ENCODE measurements at regions not wholly inside any gene's neighbourhood (a gene's known extent, or its start where the extent isn't known, plus 50 kb on each side); places are given as distances from the start of the nearest gene placed in this dataset.

GRCh38 chr20:62549499-62550086, 73.8 kb upstream of the GATA5 start (continued):
- TF ChIP-seq, protein P1, sequence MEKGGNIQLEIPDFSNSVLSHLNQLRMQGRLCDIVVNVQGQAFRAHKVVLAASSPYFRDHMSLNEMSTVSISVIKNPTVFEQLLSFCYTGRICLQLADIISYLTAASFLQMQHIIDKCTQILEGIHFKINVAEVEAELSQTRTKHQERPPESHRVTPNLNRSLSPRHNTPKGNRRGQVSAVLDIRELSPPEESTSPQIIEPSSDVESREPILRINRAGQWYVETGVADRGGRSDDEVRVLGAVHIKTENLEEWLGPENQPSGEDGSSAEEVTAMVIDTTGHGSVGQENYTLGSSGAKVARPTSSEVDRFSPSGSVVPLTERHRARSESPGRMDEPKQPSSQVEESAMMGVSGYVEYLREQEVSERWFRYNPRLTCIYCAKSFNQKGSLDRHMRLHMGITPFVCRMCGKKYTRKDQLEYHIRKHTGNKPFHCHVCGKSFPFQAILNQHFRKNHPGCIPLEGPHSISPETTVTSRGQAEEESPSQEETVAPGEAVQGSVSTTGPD (CRISPR knock-in tag; IDR thresholded peaks at IDR 0.05): no peak
- TF ChIP-seq, protein P2, sequence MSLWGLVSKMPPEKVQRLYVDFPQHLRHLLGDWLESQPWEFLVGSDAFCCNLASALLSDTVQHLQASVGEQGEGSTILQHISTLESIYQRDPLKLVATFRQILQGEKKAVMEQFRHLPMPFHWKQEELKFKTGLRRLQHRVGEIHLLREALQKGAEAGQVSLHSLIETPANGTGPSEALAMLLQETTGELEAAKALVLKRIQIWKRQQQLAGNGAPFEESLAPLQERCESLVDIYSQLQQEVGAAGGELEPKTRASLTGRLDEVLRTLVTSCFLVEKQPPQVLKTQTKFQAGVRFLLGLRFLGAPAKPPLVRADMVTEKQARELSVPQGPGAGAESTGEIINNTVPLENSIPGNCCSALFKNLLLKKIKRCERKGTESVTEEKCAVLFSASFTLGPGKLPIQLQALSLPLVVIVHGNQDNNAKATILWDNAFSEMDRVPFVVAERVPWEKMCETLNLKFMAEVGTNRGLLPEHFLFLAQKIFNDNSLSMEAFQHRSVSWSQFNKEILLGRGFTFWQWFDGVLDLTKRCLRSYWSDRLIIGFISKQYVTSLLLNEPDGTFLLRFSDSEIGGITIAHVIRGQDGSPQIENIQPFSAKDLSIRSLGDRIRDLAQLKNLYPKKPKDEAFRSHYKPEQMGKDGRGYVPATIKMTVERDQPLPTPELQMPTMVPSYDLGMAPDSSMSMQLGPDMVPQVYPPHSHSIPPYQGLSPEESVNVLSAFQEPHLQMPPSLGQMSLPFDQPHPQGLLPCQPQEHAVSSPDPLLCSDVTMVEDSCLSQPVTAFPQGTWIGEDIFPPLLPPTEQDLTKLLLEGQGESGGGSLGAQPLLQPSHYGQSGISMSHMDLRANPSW (CRISPR knock-in tag; IDR thresholded peaks at IDR 0.05; ENCODE audit: borderline replicate concordance): no peak
- TF ChIP-seq ZNF484 (CRISPR knock-in tag; IDR thresholded peaks at IDR 0.05; ENCODE audit: borderline replicate concordance, low read depth) (no peak), ZNF672 (CRISPR knock-in tag; IDR thresholded peaks at IDR 0.05) (no peak), ZFY (CRISPR knock-in tag; IDR thresholded peaks at IDR 0.05) (peak; percentile 35; the same call in 1 of the 2 replicates), SATB2 (CRISPR knock-in tag; IDR thresholded peaks at IDR 0.05) (no peak), ZIK1 (CRISPR knock-in tag; IDR thresholded peaks at IDR 0.05; ENCODE audit: borderline replicate concordance, low read depth) (no peak), ZNF138 (CRISPR knock-in tag; IDR thresholded peaks at IDR 0.05; ENCODE audit: low read depth) (no peak), ZNF44 (CRISPR knock-in tag; IDR thresholded peaks at IDR 0.05) (no peak), IRF2 (CRISPR knock-in tag; IDR thresholded peaks at IDR 0.05) (no peak), ZFP90 (CRISPR knock-in tag; IDR thresholded peaks at IDR 0.05; ENCODE audit: borderline replicate concordance) (no peak), KMT2B (CRISPR knock-in tag; IDR thresholded peaks at IDR 0.05) (no peak), ZMYM3 (CRISPR knock-in tag; IDR thresholded peaks at IDR 0.05) (0 out of 2 replicates have a peak, but pooled peaks have one; percentile 20), ZNF589 (CRISPR knock-in tag; conservative IDR thresholded peaks at IDR 0.05) (no peak), TFAP4 (IDR thresholded peaks at IDR 0.05; ENCODE audit: borderline replicate concordance, low read depth) (no peak), ZBTB39 (CRISPR knock-in tag; IDR thresholded peaks at IDR 0.05) (no peak), RCOR2 (CRISPR knock-in tag; IDR thresholded peaks at IDR 0.05) (no peak)
- TF ChIP-seq, protein P3, sequence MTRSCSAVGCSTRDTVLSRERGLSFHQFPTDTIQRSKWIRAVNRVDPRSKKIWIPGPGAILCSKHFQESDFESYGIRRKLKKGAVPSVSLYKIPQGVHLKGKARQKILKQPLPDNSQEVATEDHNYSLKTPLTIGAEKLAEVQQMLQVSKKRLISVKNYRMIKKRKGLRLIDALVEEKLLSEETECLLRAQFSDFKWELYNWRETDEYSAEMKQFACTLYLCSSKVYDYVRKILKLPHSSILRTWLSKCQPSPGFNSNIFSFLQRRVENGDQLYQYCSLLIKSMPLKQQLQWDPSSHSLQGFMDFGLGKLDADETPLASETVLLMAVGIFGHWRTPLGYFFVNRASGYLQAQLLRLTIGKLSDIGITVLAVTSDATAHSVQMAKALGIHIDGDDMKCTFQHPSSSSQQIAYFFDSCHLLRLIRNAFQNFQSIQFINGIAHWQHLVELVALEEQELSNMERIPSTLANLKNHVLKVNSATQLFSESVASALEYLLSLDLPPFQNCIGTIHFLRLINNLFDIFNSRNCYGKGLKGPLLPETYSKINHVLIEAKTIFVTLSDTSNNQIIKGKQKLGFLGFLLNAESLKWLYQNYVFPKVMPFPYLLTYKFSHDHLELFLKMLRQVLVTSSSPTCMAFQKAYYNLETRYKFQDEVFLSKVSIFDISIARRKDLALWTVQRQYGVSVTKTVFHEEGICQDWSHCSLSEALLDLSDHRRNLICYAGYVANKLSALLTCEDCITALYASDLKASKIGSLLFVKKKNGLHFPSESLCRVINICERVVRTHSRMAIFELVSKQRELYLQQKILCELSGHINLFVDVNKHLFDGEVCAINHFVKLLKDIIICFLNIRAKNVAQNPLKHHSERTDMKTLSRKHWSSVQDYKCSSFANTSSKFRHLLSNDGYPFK (CRISPR knock-in tag; IDR thresholded peaks at IDR 0.05; ENCODE audit: borderline replicate concordance): peak; percentile 51; the same call in 1 of the 2 replicates
- TF ChIP-seq, protein P4, sequence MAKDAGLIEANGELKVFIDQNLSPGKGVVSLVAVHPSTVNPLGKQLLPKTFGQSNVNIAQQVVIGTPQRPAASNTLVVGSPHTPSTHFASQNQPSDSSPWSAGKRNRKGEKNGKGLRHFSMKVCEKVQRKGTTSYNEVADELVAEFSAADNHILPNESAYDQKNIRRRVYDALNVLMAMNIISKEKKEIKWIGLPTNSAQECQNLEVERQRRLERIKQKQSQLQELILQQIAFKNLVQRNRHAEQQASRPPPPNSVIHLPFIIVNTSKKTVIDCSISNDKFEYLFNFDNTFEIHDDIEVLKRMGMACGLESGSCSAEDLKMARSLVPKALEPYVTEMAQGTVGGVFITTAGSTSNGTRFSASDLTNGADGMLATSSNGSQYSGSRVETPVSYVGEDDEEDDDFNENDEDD (CRISPR knock-in tag; IDR thresholded peaks at IDR 0.05; ENCODE audit: borderline replicate concordance): no peak

Data from HepG2 (cell line).